Gastrocnemius medialis (tissue), 4 donors: ENCODE measurements at regions not wholly inside any gene's neighbourhood (a gene's known extent, or its start where the extent isn't known, plus 50 kb on each side); places are given as distances from the start of the nearest gene placed in this dataset.

Source experiments
- ATAC-seq, 2 donors: fragments of 150-250 bp; one replicate each; pipeline ENCODE4 v1.9.1; 2016
- DNase-seq, 2 donors: peaks; one replicate each; pipeline ENCODE4 v3.0.0-alpha.2; 2019
- H3K27ac ChIP-seq, 4 donors: fragments of 200-600 bp; sonication (generic); 1 replicate in 1 of 4; 2 replicates in 3 of 4; pipeline ENCODE4 v1.5.1; 2016 to 2018; ENCODE audit warnings: mild to moderate bottlenecking in 2 of 4, moderate library complexity in 1 of 4
- H3K27me3 ChIP-seq, 3 donors: fragments of 200-600 bp; sonication (generic) in 2 of 3; 1 replicate in 1 of 3; 2 replicates in 2 of 3; pipeline versions ENCODE4 v1.5.1 to v1.6.0; 2016 to 2019; ENCODE audit warnings: mild to moderate bottlenecking in 1 of 3, moderate library complexity in 1 of 3
- H3K36me3 ChIP-seq, 2 donors: fragments of 200-600 bp; sonication (generic) in 1 of 2; one replicate each; pipeline ENCODE4 v1.5.1; 2017 to 2018
- H3K4me1 ChIP-seq, 2 donors: fragments of 200-600 bp; sonication (generic) in 1 of 2; one replicate each; pipeline ENCODE4 v1.5.1; 2016 to 2017; ENCODE audit warnings: mild to moderate bottlenecking in 2 of 2
- H3K4me3 ChIP-seq, 4 donors: fragments of 200-600 bp; sonication (generic) in 3 of 4; 1 replicate in 1 of 4; 2 replicates in 3 of 4; pipeline ENCODE4 v1.5.1; 2016 to 2019; ENCODE audit warnings: mild to moderate bottlenecking in 2 of 4
- H3K9me3 ChIP-seq, 3 donors: fragments of 200-600 bp; sonication (generic) in 2 of 3; 1 replicate in 1 of 3; 2 replicates in 2 of 3; pipeline ENCODE4 v1.5.1; 2016 to 2019
- POLR2A ChIP-seq, 2 donors: fragments of 450-650 bp; IDR thresholded peaks; one replicate each; pipeline ENCODE4 v1.6.1; 2017; ENCODE audit warnings: antibody characterized with exemption in 2 of 2, mild to moderate bottlenecking in 2 of 2, moderate library complexity in 2 of 2
- in situ Hi-C, 4 donors: fragments of 200-750 bp; cut with MboI; loops; one replicate each; pipeline versions ENCODE4 v1.15.0 to v1.8.0; 2017; ENCODE audit warnings: low sequenced_read_pairs in 4 of 4
- intact Hi-C: fragments of 100-400 bp; cut with DNase I; formaldehyde crosslinking; loops from one replicate; pipeline ENCODE4 v1.15.1; 2023; ENCODE audit warnings: low total_unique reads
- TF ChIP-seq, protein P1 (sequence below), 5 experiments: fragments of 450-650 bp in 3 of 5; fragments of 200-600 bp in 2 of 5; sonication (generic) in 2 of 5; IDR thresholded peaks in 4 of 5; conservative IDR thresholded peaks in 1 of 5; 1 replicate in 4 of 5; 2 replicates in 1 of 5; pipeline ENCODE4 v1.5.1; 2016 to 2019; ENCODE audit warnings: antibody characterized with exemption in 5 of 5, mild to moderate bottlenecking in 3 of 5, moderate library complexity in 3 of 5

DNA sequence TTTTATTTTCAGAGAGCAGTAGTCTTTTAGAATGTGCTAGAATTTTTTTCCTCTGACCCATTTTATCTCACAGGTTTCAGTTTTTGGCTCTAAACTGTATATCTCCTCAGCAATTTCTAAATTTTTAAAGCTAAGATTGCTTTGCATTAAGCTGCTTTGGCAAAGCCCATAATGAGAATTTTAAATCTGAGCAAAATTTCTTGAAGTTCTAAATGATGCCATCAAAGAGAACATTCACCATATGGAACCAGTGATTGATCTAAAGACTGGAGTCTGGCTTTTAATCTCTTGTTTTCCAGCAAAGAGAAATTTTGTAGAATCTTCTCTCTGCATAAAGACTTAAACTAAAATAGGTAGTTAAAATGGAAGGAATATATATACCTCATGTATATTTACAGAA, 313.6 kb downstream of the TBC1D32 start:
- Histone ChIP-seq H3K4me1 (no peaks in the 10 kb centered on the region), H3K27ac (no peak overlapping the region), H3K27me3 (no peaks in the 10 kb centered on the region), H3K36me3 (no peaks in the 10 kb centered on the region), H3K9me3 (no peaks in the 10 kb centered on the region), H3K4me3 (no peak overlapping the region)
- intact Hi-C loops, result no loop called here
- in situ Hi-C loops, result no loop called here
- ATAC-seq, result no peak
- no peak for DNase-seq
- TF ChIP-seq, protein P1, sequence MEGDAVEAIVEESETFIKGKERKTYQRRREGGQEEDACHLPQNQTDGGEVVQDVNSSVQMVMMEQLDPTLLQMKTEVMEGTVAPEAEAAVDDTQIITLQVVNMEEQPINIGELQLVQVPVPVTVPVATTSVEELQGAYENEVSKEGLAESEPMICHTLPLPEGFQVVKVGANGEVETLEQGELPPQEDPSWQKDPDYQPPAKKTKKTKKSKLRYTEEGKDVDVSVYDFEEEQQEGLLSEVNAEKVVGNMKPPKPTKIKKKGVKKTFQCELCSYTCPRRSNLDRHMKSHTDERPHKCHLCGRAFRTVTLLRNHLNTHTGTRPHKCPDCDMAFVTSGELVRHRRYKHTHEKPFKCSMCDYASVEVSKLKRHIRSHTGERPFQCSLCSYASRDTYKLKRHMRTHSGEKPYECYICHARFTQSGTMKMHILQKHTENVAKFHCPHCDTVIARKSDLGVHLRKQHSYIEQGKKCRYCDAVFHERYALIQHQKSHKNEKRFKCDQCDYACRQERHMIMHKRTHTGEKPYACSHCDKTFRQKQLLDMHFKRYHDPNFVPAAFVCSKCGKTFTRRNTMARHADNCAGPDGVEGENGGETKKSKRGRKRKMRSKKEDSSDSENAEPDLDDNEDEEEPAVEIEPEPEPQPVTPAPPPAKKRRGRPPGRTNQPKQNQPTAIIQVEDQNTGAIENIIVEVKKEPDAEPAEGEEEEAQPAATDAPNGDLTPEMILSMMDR (IDR thresholded peaks at IDR 0.05 in 4 of 5, conservative IDR thresholded peaks at IDR 0.05 in 1 of 5), result no peak
- no peak for TF ChIP-seq POLR2A (IDR thresholded peaks at IDR 0.05)

DNA sequence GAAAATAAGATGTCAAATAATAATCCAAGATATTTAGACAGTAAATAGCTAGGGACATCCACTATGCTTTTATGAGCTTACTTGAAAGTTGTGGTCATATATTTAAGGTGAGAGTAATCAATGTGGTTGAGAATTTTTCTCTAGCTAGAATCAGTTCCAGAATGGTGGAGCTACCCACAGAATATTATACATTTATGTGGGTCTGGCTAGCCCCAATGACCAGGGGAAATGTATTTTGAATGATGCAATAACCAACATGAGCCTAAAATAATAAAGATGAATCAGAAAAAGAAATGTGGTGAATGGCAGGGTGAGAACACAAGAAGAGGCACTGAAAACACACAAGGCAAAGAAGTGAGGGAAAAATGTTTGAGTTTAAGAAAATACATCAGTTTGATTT, 325.7 kb downstream of the TBC1D32 start:
- no peaks in the 10 kb centered on the region for H3K9me3 ChIP-seq
- no peak overlapping the region for H3K27ac ChIP-seq
- H3K27me3 ChIP-seq, result no peaks in the 10 kb centered on the region
- H3K4me3 ChIP-seq, result no peak overlapping the region
- intact Hi-C loops (no loop called here), in situ Hi-C loops (no loop called here)
- DNase-seq, result no peak
- TF ChIP-seq POLR2A (IDR thresholded peaks at IDR 0.05), result no peak
- TF ChIP-seq, protein P1 (IDR thresholded peaks at IDR 0.05 in 4 of 5, conservative IDR thresholded peaks at IDR 0.05 in 1 of 5), result no peak
- no peaks in the 10 kb centered on the region for H3K4me1 ChIP-seq
- no peak for ATAC-seq
- H3K36me3 ChIP-seq, result no peaks in the 10 kb centered on the region

DNA sequence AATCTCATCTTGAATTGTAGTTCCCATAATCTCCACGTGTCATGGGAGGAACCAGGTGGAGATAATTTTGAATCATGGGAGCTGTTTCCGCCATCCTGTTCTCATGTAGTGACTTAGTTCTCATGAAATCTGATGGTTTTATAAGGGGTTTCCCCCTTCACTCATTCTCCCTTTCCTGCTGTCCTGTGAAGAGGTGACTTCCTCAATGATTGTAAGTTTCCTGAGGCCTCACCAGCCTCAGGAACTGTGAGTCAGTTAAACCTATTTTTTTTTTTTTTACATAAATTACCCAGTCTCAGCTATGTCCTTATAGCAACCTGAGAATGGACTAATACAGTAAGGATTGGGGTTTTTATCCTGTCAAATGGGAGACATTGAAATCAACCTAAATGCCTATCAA, 328.3 kb downstream of the TBC1D32 start:
- Histone ChIP-seq H3K27me3 (no peaks in the 10 kb centered on the region), H3K36me3 (no peaks in the 10 kb centered on the region), H3K27ac (no peak overlapping the region), H3K4me1 (no peaks in the 10 kb centered on the region), H3K9me3 (no peaks in the 10 kb centered on the region), H3K4me3 (no peak overlapping the region)
- TF ChIP-seq, protein P1 (IDR thresholded peaks at IDR 0.05 in 4 of 5, conservative IDR thresholded peaks at IDR 0.05 in 1 of 5), result no peak
- TF ChIP-seq POLR2A (IDR thresholded peaks at IDR 0.05), result no peak
- intact Hi-C loops (no loop called here), in situ Hi-C loops (no loop called here)
- ATAC-seq (no peak), DNase-seq (no peak)

DNA sequence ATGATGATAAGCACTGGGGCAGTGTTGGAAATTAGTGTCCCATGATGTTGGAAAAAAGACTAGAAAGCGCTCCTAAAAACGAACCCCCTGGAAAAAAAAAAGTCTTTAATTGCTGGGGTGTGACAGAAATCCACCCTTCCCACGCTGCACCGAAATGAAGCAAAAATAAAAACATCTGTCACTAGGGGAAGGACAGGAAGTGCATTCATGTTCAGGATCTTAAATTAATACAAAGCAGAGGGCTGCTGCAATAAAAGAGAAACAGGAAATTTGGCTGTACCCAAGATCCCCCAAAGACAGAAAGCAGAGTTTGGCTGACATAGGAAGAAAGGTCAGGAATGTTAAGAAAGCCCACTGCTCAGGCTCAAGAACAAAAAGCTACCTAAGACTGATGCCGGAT, 333.9 kb downstream of the TBC1D32 start:
- no peak for DNase-seq
- in situ Hi-C loops (no loop called here), intact Hi-C loops (no loop called here)
- Histone ChIP-seq H3K4me1 (no peaks in the 10 kb centered on the region), H3K9me3 (no peaks in the 10 kb centered on the region), H3K36me3 (no peaks in the 10 kb centered on the region), H3K27ac (no peak overlapping the region), H3K4me3 (no peak overlapping the region), H3K27me3 (no peaks in the 10 kb centered on the region)
- ATAC-seq, result no peak
- TF ChIP-seq POLR2A (IDR thresholded peaks at IDR 0.05), result no peak
- TF ChIP-seq, protein P1 (IDR thresholded peaks at IDR 0.05 in 4 of 5, conservative IDR thresholded peaks at IDR 0.05 in 1 of 5), result no peak

DNA sequence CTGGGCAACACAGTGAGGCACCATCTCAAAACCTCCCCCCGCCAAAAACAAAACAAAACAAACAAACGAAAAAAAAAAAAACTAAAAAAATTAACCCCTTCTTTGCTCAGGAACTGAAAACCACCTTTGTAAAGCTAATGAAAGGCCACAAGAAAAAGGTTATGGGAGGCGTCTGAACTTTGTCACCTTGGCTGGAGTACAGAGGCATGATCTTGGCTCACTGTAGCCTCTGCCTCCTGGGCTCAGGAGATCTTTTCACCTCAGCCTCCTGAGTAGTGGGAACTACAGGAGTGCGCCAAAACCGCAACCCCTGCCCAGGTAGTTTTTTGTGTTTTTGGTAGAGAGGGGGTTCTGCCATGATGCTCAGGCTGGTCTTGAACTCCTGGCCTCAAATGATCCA, 337.9 kb downstream of the TBC1D32 start:
- in situ Hi-C loops (no loop called here), intact Hi-C loops (no loop called here)
- H3K4me3 ChIP-seq, result no peak overlapping the region
- no peak for DNase-seq
- no peaks in the 10 kb centered on the region for H3K4me1 ChIP-seq
- no peak overlapping the region for H3K27ac ChIP-seq
- no peaks in the 10 kb centered on the region for H3K27me3 ChIP-seq
- no peaks in the 10 kb centered on the region for H3K36me3 ChIP-seq
- H3K9me3 ChIP-seq, result no peaks in the 10 kb centered on the region
- TF ChIP-seq, protein P1 (IDR thresholded peaks at IDR 0.05 in 4 of 5, conservative IDR thresholded peaks at IDR 0.05 in 1 of 5), result no peak
- TF ChIP-seq POLR2A (IDR thresholded peaks at IDR 0.05), result no peak
- no peak for ATAC-seq
